Kidney glomerular epithelial cell (primary cell): ENCODE measurements at regions not wholly inside any gene's neighbourhood (a gene's known extent, or its start where the extent isn't known, plus 50 kb on each side); places are given as distances from the start of the nearest gene placed in this dataset.
"Not testable (repeated sequence)": the region's sequence is repeated elsewhere in the genome, so short reads cannot be mapped to it uniquely, and the experiment has no call there.

ENCODE experiments used
- DNase-seq: peaks from one replicate; lab custom pipeline; 2025; lab: John Stamatoyannopoulos, UW

GRCh38 chr3:187852842-187853730 is 107.8 kb upstream of the BCL6 start:
- DNase-seq: no peak

GRCh38 chr3:187855131-187855530 is 109.9 kb upstream of the BCL6 start:
- DNase-seq: no peak

- DNase-seq: no peak
These were observed 111.3 kb upstream of the BCL6 start for GRCh38 chr3:187856555-187856954.

- DNase-seq: no peak
These were observed 112.8 kb upstream of the BCL6 start for GRCh38 chr3:187858041-187858440.

GRCh38 chr3:187858711-187859110 is 113.4 kb upstream of the BCL6 start:
- DNase-seq: no peak

DNA sequence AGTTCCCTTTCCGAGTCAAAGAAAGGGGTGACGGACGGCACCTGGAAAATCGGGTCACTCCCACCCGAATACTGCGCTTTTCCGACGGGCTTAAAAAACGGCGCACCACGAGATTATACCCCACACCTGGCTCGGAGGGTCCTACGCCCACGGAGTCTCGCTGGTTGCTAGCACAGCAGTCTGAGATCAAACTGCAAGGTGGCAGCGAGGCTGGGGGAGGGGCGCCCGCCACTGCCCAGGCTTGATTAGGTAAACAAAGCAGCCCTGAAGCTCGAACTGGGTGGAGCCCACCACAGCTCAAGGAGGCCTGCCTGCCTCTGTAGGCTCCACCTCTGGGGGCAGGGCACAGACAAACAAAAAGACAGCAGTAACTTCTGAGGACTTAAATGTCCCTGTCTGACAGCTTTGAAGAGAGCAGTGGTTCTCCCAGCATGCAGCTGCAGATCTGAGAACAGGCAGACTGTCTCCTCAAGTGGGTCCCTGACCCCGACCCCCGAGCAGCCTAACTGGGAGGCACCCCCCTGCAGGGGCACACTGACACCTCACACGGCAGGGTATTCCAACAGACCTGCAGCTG is 117.5 kb upstream of the BCL6 start:
- DNase-seq: not testable (repeated sequence)

DNA sequence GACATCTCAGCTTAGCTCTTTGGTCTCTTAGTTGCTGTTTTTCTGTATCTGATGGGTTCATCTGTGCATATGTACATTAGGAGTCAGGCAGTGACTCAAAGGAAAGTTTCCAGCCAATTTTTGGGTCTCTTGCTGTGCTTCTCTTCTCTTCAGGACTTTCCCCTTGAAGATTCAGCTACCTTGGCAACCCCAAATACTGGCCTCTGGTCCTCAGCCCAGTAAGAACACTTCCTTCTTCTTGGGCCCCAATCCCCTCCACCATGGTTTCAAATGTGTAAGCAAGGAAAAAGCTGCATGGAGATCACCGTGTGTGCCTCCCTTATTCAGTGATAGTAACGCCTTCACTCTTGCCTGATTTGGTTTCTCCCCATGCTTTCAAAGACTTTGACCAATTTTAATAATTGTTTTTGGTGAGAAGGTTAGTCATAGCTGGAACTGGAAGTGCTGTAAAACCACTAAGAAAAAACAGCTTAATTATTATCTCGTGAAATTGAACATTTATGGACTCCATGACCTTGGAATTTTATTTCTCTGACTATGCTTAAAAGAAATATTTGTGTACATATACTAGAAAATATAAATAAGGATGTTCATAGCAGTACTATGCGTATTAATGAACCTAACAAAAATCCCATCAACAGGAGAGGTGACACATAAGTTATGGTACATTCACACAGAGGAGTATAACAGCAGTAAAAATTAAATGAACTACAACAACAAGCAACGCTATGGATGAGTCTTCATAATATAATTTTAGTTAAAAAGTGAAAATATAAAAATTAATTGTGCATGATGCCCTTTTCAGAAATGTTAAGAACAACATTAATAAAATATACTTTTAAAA is 125.3 kb upstream of the BCL6 start:
- peak; percentile 36 for DNase-seq

DNA sequence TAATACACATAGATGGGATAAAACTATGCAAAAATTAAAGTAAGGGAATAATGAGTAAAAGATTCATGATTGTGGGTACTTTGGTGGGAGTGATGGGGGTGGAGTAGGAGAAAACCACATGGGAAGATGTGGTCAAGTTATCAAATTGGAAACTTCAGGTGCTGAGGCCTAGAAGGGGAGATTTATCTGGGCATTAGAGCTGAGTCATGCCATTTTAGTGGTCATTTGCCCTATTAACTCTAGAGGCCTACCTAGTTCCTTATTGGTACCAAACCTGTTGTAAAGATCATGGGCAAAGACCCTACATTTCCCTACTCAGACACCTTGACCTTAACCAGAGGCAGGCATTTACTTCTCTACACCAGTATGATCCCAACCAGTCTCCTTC is 125.9 kb upstream of the BCL6 start:
- no peak for DNase-seq

GRCh38 chr3:187871848-187872247 is 126.6 kb upstream of the BCL6 start:
- no peak for DNase-seq

DNA sequence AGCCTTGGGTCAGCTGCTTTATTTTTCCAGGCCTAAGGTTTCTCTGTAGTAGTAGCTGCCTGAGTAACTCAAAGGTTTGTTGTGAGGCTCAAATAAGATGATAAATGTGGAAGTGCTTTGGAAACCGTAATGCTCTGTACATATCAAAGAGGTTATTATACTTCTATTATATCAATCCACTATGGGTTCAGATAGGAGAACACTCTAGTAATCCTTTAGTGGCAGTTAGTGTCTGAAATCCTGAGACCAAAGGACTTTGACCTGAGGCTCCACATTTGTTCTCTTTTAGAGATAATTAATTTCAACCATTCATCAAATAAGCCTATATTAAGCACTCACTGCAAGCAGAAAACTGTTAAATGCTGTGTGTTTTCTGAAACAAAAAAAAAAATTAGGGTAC is 128.6 kb upstream of the BCL6 start:
- no peak for DNase-seq

GRCh38 chr3:187875863-187876262 is 130.6 kb upstream of the BCL6 start:
- DNase-seq: no peak

DNA sequence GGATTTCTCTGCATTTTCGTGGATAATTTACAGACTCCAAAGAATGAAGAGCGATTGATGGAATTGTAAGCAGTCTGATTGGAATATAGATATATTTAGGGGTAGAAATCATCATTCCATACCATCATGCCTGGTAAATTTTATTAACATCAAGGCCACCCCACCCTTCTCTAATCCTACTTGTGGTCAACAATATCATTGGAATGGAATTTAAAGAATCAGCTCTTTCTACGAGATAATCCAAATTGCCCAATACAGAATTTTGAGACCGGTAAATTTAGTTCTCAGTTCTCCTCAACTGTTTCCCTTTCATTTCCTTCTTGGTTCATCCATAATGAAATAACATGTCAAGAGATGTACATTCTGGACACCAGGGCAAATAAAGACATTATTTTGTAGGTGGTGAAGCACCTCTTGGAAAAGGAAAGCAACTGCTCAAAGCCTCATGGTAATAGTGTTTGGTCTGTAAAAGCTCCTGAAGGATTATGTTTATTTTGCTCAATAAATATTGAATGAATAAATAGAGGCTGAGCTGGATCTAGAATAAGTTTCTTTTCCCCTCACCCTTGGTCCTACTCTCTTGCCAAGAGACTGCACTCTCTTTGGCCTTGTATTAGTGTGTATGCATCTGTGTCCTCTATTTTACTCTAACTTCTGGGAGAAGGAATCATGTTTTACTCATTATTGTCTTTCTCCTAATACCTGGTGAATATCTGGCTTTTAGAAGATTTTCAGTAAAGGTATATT is 133.7 kb upstream of the BCL6 start:
- DNase-seq: no peak

DNA sequence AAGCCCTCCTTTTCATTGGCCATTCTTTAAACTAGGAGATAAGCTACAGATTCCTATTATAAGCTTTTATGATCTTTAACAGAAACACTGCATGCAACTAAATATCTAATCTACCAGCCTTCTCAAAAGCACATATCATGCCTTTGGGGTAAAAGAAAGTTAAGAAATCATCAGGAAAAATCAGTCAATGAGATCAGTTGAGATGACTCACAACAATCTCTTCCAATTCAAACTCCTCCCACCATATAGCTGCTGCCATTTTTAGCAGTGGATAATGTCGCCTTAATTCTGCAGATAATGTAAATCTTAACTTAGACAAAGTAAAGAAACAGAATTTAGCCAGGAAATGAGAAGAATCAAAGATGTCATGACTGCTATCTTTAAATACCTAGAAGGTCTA is 135.2 kb upstream of the BCL6 start:
- no peak for DNase-seq

GRCh38 chr3:187880851-187881250 is 135.6 kb upstream of the BCL6 start:
- no peak for DNase-seq

GRCh38 chr3:187888701-187889100 is 143.4 kb upstream of the BCL6 start:
- no peak for DNase-seq

GRCh38 chr3:187889106-187889505 is 143.8 kb upstream of the BCL6 start:
- DNase-seq: no peak

DNA sequence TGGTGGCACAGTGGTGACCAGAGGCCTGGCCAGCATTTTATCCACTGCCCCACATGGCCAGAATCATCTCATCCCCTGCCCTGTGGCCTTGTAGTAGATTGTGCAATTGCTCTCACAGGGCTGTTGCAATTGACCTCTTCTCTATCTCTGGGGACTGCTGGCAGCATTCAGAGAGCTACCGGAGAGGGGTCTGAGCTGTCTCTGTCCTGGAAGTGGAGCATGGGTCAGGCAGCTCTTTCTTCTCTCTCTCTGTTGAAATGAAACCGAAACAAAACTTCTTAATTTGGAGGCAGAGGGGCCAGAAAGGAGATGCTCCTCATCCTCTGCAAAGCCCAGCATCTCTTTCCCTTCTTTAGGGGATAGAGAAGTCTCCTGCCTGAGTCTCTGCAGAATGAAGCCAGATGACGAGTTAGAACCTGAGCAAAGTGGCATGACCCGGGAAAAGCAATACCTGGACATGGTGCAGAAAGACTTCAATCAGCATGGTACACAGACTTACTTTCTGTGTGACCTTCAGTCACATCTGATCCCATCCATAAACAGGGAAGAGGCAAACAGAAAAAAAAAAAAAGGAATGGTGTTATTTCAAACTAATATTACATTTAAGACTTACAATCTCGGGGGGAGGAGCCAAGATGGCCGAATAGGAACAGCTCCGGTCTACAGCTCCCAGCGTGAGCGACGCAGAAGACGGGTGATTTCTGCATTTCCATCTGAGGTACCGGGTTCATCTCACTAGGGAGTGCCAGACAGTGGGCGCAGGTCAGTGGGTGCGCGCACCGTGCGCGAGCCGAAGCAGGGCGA is 144.5 kb upstream of the BCL6 start:
- DNase-seq: no peak

DNA sequence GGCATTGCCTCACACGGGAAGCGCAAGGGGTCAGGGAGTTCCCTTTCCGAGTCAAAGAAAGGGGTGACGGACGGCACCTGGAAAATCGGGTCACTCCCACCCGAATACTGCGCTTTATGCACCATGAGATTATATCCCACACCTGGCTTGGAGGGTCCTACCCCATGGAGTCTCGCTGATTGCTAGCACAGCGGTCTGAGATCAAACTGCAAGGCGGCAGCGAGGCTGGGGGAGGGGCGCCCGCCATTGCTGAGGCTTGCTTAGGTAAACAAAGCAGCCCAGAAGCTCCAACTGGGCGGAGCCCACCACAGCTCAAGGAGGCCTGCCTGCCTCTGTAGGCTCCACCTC is 145.1 kb upstream of the BCL6 start:
- DNase-seq: not testable (repeated sequence)

DNA sequence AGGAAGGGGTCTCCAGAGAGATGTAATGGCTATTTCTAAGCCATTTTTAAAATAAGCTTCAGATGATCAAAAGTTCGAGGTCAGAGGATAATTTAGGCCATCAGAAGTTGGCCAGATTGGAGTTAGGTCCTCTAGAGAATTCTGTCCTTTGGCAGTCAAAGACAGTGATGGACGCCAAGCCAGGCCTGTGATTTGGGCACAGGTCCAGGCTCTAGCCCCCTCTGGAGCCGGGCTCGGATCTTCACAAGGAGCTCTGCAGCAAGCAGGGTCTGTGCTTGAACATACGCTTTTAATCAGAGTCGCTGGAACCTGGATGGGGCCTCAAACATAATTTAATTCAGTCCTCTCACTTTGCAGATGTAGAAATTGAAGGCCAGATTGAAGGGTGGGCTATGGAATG is 151.4 kb upstream of the BCL6 start:
- no peak for DNase-seq

DNA sequence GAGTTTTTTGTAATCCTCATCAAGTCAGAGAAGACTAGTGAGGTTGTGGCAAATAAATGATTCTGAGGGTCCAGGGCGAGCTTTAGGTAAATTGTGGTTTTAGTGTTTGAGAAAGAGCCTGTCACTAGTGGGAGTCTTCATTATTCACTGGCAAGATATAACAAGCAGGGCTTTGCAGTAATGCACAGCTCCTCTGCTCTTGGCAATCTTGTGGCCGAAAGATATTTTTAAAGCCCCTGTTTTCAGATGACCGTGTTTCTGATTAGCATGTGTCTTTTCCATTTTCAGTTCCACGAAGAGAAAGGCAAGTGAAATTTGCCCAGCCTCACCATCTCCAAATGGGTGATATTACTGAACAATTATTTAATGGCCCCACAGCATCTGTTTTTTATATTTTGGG is 154.0 kb upstream of the BCL6 start:
- no peak for DNase-seq

DNA sequence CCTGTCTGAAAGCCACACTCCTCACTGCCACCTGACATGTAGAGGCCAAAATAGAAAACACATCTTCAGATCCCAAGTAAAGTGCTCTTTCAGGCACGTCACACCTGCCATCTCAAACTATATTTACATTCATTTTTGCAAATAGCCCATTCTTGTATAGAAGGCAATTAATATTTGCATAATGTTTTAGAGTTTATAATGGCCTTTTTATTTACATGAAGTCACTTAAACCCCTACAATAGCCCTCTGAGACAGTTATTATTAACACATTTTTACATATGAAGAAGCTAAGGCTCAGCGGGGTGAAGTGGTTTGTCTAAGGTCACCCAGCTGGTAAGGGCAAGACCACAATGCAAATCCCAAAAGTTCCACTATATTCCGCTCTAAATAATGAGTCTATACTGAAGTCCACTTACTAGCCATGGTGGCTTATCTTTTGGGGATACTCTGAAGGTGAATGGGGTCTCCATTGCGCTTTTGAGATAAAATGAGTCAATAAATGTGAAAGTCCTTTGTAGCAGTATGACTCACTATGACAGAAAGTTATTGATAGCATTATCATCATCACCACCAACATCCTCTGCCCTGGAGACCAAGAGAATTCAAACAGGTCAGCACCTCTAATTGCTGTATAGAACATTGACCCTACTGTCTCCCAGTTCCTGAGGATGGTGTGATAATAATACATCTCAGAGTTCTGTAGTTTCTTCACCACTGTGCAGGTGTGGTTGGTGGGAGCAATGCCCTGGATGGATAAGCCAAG is 155.9 kb upstream of the BCL6 start:
- DNase-seq: no peak
